ENCODE measurements at regions not wholly inside any gene's neighbourhood (a gene's known extent, or its start where the extent isn't known, plus 50 kb on each side); places are given as distances from the start of the nearest gene placed in this dataset.
A peak's percentile ranks its signal among the peaks of the same experiment; 100 is the strongest.

DNA sequence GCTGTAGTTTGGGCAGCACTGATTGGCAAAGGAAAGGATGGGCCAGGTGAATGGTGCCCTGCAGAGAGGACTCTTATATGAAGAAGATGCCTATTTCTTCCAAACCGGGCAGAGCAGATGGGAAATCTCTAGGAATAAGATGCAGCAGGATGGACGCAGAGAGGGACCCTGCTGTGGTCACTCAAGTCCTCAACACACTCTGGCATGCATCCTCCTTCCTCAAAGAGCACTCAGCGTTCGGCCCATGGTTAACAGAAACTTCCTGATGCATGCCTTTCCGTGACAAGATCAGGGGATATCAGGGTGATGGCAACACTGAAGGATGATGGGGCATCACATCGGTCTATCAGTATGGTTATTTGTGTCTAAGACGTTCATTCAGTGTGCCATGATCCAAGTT is 232.7 kb downstream of the TTC32 start:
- Histone ChIP-seq H3K9me3 (ENCODE audit: control insufficient read depth, insufficient read depth, low read depth, low read length) (no peaks in the 10 kb centered on the region), H3K27ac (ENCODE audit: low read length) (no peak overlapping the region), H3K4me3 (ENCODE audit: low read depth in 2 of 2, low read length in 2 of 2) (no peak overlapping the region), H3K36me3 (ENCODE audit: control insufficient read depth, insufficient read depth, low read length) (no peaks in the 10 kb centered on the region), H3K27me3 (ENCODE audit: control insufficient read depth, insufficient read depth, low read length) (no peaks in the 10 kb centered on the region), H3K4me1 (ENCODE audit: control insufficient read depth, insufficient read depth, low read length) (peaks cover 10% of the 10 kb centered on the region; the same call in 1 of the 2 replicates)
- DNase-seq (ENCODE audit: low read depth, low spot score) = no peak
- TF ChIP-seq TCF7L2 (IDR thresholded peaks at IDR 0.05; ENCODE audit: low read depth, low read length) (no peak), POLR2AphosphoS5 (IDR thresholded peaks at IDR 0.05; ENCODE audit: low read depth, low read length) (no peak), SIN3A (IDR thresholded peaks at IDR 0.05; ENCODE audit: borderline replicate concordance, insufficient read depth, low read depth, low read length) (no peak)
- TF ChIP-seq, protein P1, sequence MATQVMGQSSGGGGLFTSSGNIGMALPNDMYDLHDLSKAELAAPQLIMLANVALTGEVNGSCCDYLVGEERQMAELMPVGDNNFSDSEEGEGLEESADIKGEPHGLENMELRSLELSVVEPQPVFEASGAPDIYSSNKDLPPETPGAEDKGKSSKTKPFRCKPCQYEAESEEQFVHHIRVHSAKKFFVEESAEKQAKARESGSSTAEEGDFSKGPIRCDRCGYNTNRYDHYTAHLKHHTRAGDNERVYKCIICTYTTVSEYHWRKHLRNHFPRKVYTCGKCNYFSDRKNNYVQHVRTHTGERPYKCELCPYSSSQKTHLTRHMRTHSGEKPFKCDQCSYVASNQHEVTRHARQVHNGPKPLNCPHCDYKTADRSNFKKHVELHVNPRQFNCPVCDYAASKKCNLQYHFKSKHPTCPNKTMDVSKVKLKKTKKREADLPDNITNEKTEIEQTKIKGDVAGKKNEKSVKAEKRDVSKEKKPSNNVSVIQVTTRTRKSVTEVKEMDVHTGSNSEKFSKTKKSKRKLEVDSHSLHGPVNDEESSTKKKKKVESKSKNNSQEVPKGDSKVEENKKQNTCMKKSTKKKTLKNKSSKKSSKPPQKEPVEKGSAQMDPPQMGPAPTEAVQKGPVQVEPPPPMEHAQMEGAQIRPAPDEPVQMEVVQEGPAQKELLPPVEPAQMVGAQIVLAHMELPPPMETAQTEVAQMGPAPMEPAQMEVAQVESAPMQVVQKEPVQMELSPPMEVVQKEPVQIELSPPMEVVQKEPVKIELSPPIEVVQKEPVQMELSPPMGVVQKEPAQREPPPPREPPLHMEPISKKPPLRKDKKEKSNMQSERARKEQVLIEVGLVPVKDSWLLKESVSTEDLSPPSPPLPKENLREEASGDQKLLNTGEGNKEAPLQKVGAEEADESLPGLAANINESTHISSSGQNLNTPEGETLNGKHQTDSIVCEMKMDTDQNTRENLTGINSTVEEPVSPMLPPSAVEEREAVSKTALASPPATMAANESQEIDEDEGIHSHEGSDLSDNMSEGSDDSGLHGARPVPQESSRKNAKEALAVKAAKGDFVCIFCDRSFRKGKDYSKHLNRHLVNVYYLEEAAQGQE (IDR thresholded peaks at IDR 0.05; ENCODE audit: insufficient read depth in 1 of 2, low read depth in 2 of 2, low read length in 1 of 2) = no peak
- TF ChIP-seq, protein P2, sequence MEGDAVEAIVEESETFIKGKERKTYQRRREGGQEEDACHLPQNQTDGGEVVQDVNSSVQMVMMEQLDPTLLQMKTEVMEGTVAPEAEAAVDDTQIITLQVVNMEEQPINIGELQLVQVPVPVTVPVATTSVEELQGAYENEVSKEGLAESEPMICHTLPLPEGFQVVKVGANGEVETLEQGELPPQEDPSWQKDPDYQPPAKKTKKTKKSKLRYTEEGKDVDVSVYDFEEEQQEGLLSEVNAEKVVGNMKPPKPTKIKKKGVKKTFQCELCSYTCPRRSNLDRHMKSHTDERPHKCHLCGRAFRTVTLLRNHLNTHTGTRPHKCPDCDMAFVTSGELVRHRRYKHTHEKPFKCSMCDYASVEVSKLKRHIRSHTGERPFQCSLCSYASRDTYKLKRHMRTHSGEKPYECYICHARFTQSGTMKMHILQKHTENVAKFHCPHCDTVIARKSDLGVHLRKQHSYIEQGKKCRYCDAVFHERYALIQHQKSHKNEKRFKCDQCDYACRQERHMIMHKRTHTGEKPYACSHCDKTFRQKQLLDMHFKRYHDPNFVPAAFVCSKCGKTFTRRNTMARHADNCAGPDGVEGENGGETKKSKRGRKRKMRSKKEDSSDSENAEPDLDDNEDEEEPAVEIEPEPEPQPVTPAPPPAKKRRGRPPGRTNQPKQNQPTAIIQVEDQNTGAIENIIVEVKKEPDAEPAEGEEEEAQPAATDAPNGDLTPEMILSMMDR (IDR thresholded peaks at IDR 0.05) = no peak
- in situ Hi-C loops (cut with HindIII; ENCODE audit: low pct_unique_long_range_greater_than_20kb, low sequenced_read_pairs) = no loop called here
- intact Hi-C loops (cut with micrococcal nuclease; ENCODE audit: unreplicated experiment) = no loop called here
- no peak; the same call in 1 of the 2 replicates for ATAC-seq
- BruUV-seq (replicated peaks) = no TSS peak
- ChIA-PET CTCF (no interaction called here), POLR2A (no interaction called here)

DNA sequence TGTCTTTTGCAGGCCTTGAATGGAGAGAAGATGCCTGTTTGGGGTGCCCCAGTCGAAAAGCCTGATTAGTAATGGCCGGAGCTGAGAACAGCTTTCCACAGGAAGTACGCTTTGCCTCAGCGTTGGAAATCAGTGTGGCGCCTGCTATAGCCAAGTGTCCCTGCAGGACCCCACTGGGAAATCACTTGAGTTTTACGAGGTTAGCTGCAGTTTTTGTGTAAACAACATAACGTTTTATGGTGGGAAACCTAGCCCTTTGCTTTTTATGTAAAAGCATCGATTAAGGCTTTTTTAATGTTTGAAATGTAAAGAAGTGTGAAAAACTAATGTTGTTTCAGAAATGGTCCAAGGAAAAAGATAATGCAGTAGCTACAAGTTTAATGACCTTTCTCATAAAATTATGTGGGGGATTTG is 234.2 kb downstream of the TTC32 start:
- POLR2A ChIA-PET = no interaction called here
- intact Hi-C loops (cut with micrococcal nuclease; ENCODE audit: unreplicated experiment) = no loop called here

DNA sequence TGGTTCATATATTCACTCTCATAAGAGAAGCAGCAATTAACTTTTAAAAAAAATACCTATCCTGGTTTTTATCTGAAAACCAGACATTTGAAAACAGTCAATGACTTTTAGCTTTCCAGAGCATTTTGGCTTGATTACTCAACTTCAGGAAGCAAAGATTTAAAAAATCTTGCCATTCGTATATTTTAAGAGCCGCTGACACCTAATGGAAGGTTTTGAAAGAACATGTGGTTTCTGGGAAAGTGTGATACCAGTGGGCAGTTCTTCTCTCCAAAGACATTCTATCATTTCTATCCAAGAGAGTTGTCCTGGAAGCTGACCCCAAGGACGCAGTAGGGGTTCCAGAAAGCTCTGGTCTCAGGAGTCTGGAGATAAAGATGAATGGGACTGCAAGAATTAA is 234.7 kb downstream of the TTC32 start:
- Histone ChIP-seq H3K27me3 (ENCODE audit: control insufficient read depth, insufficient read depth, low read length) (no peaks in the 10 kb centered on the region), H3K9me3 (ENCODE audit: control insufficient read depth, insufficient read depth, low read depth, low read length) (no peaks in the 10 kb centered on the region), H3K4me3 (ENCODE audit: low read depth in 2 of 2, low read length in 2 of 2) (no peak overlapping the region), H3K27ac (ENCODE audit: low read length) (no peak overlapping the region), H3K4me1 (ENCODE audit: control insufficient read depth, insufficient read depth, low read length) (peaks cover 6% of the 10 kb centered on the region; the same call in 1 of the 2 replicates), H3K36me3 (ENCODE audit: control insufficient read depth, insufficient read depth, low read length) (no peaks in the 10 kb centered on the region)
- BruUV-seq (replicated peaks) = no TSS peak
- ATAC-seq = no peak
- CTCF ChIA-PET = no interaction called here
- TF ChIP-seq, protein P1 (IDR thresholded peaks at IDR 0.05; ENCODE audit: insufficient read depth in 1 of 2, low read depth in 2 of 2, low read length in 1 of 2) = no peak
- TF ChIP-seq, protein P2 (IDR thresholded peaks at IDR 0.05) = peak; percentile 42; the same call in 1 of the 2 replicates
- POLR2A ChIA-PET = no interaction called here
- intact Hi-C loops (cut with micrococcal nuclease; ENCODE audit: unreplicated experiment) (no loop called here), in situ Hi-C loops (cut with HindIII; ENCODE audit: low pct_unique_long_range_greater_than_20kb, low sequenced_read_pairs) (no loop called here)
- no peak for DNase-seq (ENCODE audit: low read depth, low spot score)

More for the DNA sequence above, 234.2 kb downstream of the TTC32 start:
- CTCF ChIA-PET = no interaction called here
- Histone ChIP-seq H3K27ac (ENCODE audit: low read length) (no peak overlapping the region), H3K4me3 (ENCODE audit: low read depth in 2 of 2, low read length in 2 of 2) (no peak overlapping the region), H3K36me3 (ENCODE audit: control insufficient read depth, insufficient read depth, low read length) (no peaks in the 10 kb centered on the region), H3K27me3 (ENCODE audit: control insufficient read depth, insufficient read depth, low read length) (no peaks in the 10 kb centered on the region), H3K9me3 (ENCODE audit: control insufficient read depth, insufficient read depth, low read depth, low read length) (no peaks in the 10 kb centered on the region), H3K4me1 (ENCODE audit: control insufficient read depth, insufficient read depth, low read length) (peaks cover 6% of the 10 kb centered on the region; the same call in 1 of the 2 replicates)
- in situ Hi-C loops (cut with HindIII; ENCODE audit: low pct_unique_long_range_greater_than_20kb, low sequenced_read_pairs) = no loop called here
- BruUV-seq (replicated peaks) = no TSS peak
- no peak for TF ChIP-seq SIN3A (IDR thresholded peaks at IDR 0.05; ENCODE audit: borderline replicate concordance, insufficient read depth, low read depth, low read length)
- ATAC-seq (no peak), DNase-seq (ENCODE audit: low read depth, low spot score) (no peak)
